Ishikawa (cell line): ENCODE measurements at regions not wholly inside any gene's neighbourhood (a gene's known extent, or its start where the extent isn't known, plus 50 kb on each side); places are given as distances from the start of the nearest gene placed in this dataset.

Source experiments
- CEBPB ChIP-seq: IDR thresholded peaks from 2 replicates; pipeline ENCODE4 v1.6.1; 2012
- CREB1 ChIP-seq: IDR thresholded peaks from 2 replicates; pipeline ENCODE4 v1.6.1; 2012; ENCODE audit warnings: low read depth
- EGR1 ChIP-seq: IDR thresholded peaks from 2 replicates; pipeline ENCODE4 v1.6.1; 2012
- EP300 ChIP-seq: IDR thresholded peaks from 2 replicates; pipeline ENCODE4 v1.6.1; 2012; ENCODE audit warnings: borderline replicate concordance
- FOXM1 ChIP-seq: IDR thresholded peaks from 2 replicates; pipeline ENCODE4 v1.6.1; 2012; ENCODE audit warnings: low read depth, borderline replicate concordance
- NFIC ChIP-seq: IDR thresholded peaks from 2 replicates; pipeline ENCODE4 v1.6.1; 2012
- RAD21 ChIP-seq: IDR thresholded peaks from 2 replicates; pipeline ENCODE4 v1.6.1; 2012; ENCODE audit warnings: low read depth
- TAF1 ChIP-seq: IDR thresholded peaks from 2 replicates; pipeline ENCODE4 v1.6.1; 2012; ENCODE audit warnings: low read depth, mild to moderate bottlenecking
- TCF12 ChIP-seq: IDR thresholded peaks from 2 replicates; pipeline ENCODE4 v1.6.1; 2012; ENCODE audit warnings: low read depth
- TEAD4 ChIP-seq: IDR thresholded peaks from 2 replicates; pipeline ENCODE4 v1.6.1; 2012
- YY1 ChIP-seq: IDR thresholded peaks from 2 replicates; pipeline ENCODE4 v1.6.1; 2012; ENCODE audit warnings: low read depth
- ZBTB7A ChIP-seq: IDR thresholded peaks from 2 replicates; pipeline ENCODE4 v1.6.1; 2012; ENCODE audit warnings: low read depth
- TF ChIP-seq, protein P1 (sequence below): IDR thresholded peaks from 2 replicates; pipeline ENCODE4 v1.6.1; 2012
- TF ChIP-seq, protein P2 (sequence below): IDR thresholded peaks from 2 replicates; pipeline ENCODE4 v1.6.1; 2012; ENCODE audit warnings: low read depth, mild to moderate bottlenecking
- TF ChIP-seq, protein P3 (sequence below): IDR thresholded peaks from 2 replicates; pipeline ENCODE4 v1.6.1; 2012

DNA sequence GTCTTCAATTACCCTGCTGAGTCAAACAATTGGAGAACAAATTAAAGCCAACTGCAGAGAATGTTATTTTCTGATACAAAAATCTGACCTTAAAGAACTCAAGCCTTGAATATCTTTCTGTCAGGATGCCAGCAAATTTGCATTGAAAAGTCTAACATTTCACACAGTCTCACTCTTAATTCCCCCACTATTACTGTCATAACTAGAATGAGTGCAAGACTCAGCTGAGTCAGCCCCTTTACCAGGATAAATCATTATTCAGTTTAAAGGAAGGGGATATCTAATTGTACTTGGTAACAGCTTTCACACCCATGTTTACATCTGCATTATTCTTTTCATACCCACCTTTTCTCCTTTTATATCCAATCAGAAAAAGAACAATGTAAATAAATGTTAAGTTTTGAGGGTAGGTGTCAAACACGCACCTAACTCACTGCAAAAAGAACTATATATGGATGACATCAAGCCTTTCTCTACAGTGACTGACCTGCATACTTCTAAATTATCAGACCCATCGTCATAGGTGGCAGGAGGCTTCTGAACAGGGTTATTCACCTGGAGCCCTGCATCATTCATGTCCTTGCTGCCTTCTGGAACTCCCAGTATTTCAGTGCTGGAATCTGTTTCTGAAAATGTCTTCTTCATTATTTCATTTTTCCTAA lies 117.4 kb downstream of the TMA16 start:
- no peak for TF ChIP-seq TAF1
- TF ChIP-seq, protein P1, sequence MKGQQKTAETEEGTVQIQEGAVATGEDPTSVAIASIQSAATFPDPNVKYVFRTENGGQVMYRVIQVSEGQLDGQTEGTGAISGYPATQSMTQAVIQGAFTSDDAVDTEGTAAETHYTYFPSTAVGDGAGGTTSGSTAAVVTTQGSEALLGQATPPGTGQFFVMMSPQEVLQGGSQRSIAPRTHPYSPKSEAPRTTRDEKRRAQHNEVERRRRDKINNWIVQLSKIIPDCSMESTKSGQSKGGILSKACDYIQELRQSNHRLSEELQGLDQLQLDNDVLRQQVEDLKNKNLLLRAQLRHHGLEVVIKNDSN = no peak
- TF ChIP-seq NFIC = no peak
- TF ChIP-seq TCF12 = no peak
- TF ChIP-seq YY1 = no peak
- no peak for TF ChIP-seq CREB1
- TF ChIP-seq, protein P2, sequence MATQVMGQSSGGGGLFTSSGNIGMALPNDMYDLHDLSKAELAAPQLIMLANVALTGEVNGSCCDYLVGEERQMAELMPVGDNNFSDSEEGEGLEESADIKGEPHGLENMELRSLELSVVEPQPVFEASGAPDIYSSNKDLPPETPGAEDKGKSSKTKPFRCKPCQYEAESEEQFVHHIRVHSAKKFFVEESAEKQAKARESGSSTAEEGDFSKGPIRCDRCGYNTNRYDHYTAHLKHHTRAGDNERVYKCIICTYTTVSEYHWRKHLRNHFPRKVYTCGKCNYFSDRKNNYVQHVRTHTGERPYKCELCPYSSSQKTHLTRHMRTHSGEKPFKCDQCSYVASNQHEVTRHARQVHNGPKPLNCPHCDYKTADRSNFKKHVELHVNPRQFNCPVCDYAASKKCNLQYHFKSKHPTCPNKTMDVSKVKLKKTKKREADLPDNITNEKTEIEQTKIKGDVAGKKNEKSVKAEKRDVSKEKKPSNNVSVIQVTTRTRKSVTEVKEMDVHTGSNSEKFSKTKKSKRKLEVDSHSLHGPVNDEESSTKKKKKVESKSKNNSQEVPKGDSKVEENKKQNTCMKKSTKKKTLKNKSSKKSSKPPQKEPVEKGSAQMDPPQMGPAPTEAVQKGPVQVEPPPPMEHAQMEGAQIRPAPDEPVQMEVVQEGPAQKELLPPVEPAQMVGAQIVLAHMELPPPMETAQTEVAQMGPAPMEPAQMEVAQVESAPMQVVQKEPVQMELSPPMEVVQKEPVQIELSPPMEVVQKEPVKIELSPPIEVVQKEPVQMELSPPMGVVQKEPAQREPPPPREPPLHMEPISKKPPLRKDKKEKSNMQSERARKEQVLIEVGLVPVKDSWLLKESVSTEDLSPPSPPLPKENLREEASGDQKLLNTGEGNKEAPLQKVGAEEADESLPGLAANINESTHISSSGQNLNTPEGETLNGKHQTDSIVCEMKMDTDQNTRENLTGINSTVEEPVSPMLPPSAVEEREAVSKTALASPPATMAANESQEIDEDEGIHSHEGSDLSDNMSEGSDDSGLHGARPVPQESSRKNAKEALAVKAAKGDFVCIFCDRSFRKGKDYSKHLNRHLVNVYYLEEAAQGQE = no peak
- TF ChIP-seq, protein P3, sequence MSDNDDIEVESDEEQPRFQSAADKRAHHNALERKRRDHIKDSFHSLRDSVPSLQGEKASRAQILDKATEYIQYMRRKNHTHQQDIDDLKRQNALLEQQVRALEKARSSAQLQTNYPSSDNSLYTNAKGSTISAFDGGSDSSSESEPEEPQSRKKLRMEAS = no peak
- no peak for TF ChIP-seq TEAD4
- TF ChIP-seq RAD21 = no peak
- no peak for TF ChIP-seq CEBPB
- no peak for TF ChIP-seq EP300
- TF ChIP-seq ZBTB7A = no peak
- no peak for TF ChIP-seq EGR1
- TF ChIP-seq FOXM1 = no peak

DNA sequence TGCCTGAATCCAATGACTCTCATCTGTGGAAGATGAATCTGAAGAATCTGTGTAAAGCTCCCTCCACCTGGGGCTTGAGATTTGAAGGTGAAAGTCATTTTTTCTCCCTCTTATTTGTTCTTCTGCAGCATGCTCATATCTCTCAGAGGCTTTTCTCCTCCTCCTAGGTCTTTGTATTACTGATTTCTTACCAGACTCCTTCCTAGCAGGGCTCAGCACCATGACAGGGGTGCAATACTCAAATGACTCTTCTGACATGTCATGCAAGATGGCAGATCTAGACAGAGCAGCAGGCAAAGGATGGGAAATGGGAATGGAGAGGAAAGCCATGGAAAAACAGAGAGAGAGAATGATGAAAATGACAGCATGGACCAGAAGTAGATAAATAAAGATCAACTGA lies 118.3 kb downstream of the TMA16 start:
- no peak for TF ChIP-seq ZBTB7A

DNA sequence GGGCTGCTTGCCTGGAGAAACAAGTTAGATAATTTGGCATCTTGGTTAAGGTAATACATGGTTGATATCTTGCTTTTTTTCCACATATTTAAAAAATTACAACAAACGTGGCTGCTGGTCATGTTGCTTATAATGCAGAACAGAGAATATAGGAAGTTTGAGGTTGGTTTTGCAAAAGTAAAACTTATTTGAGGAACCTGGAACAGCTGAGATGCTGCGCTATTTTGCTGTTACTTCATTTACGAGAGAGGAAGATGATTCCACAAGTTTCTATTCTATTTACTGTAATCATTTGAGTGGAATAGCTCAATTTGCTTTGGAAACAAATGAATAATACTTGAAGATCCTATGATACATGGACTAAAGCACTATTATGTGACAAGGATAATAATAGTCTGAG lies 118.9 kb downstream of the TMA16 start:
- TF ChIP-seq NFIC (no peak), FOXM1 (no peak), TAF1 (no peak), EGR1 (no peak), TCF12 (no peak), YY1 (no peak), CREB1 (no peak), ZBTB7A (no peak), EP300 (no peak)
- TF ChIP-seq, protein P3 = no peak
- TF ChIP-seq, protein P1 = no peak

DNA sequence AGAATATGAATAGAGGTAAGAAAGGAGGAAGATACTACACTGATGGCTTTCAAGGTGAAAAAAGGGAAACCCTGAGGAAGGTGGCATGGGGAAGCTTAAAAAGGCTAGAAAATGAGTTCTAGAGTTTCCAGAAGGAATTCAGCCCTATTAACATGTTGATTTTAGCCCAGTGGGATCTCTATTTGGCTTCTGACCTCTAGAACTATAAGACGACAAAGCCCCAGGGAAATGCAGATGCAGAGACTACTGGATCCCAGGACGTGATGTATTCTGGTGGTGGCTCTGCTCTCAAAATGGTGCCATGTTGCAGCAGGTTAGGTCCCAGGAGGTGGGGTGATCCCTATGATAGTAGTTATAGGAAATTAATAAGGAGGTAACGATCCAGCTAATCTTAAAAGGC lies 120.4 kb downstream of the TMA16 start:
- TF ChIP-seq TCF12 (no peak), EGR1 (no peak), NFIC (no peak), ZBTB7A (no peak), FOXM1 (no peak)
- TF ChIP-seq, protein P3 = no peak
- TF ChIP-seq, protein P2 = no peak

DNA sequence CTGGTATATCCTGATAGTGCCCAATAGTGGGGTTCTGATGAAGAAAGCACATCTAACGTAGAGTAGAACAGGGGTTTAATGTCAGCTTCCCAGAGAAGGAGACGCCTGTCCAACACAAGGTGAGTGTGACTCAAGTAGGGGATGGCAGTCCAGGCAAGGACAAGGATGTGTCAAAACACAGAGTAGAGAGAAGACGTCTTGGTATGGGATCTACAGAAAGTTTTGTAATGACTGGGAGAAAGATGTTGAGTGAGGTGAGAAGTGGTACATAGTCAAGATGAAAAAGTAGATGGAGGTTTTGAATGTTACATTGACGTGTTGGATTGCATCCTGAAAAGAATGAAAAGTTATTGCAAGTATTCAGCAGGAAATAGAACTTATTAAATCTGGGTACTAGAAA lies 124.4 kb downstream of the TMA16 start:
- TF ChIP-seq ZBTB7A (no peak), YY1 (no peak), NFIC (no peak), EP300 (no peak), FOXM1 (no peak)

DNA sequence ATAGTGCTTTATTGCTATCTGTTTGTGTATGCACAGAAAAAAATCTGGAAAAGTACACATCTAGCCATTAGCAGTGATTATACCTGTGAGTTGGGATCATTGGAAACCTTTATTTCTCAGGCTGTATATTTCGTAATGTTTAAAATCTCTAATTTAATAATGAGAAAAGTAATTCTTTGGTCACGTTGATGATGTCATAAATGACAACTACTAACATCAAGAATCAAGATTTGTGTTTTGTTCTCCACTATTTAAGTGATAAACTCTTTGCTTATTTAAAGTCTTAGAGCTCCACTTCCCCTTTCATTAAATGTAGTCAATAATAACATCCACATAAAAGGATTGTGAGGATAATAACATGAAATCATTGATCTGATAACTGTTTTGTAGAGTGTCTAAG lies 126.2 kb downstream of the TMA16 start:
- TF ChIP-seq YY1 = no peak
- TF ChIP-seq RAD21 = no peak
- TF ChIP-seq TEAD4 = no peak
